GM23248 (cell line): ENCODE measurements at regions not wholly inside any gene's neighbourhood (a gene's known extent, or its start where the extent isn't known, plus 50 kb on each side); places are given as distances from the start of the nearest gene placed in this dataset.

Source experiments
- DNase-seq: peaks from one replicate; pipeline ENCODE4 v3.0.0-alpha.2; 2015
- H2AFZ ChIP-seq: fragments of 200-600 bp; sonication (generic); 2 replicates; pipeline ENCODE4 v1.6.1; 2016; ENCODE audit warnings: antibody characterized with exemption
- H3F3A ChIP-seq: fragments of 200-600 bp; sonication (generic); 2 replicates; pipeline ENCODE4 v1.6.1; 2016; ENCODE audit warnings: mild to moderate bottlenecking, antibody characterized with exemption, mixed run types; ENCODE audit not compliant: insufficient read depth
- H3K27ac ChIP-seq: fragments of 200-600 bp; sonication (generic); 2 replicates; pipeline ENCODE4 v1.5.1; 2016; ENCODE audit warnings: mild to moderate bottlenecking
- H3K27me3 ChIP-seq: fragments of 200-600 bp; sonication (generic); replicated peaks from 2 replicates; pipeline ENCODE4 v1.6.1; 2016; ENCODE audit warnings: mild to moderate bottlenecking; ENCODE audit not compliant: insufficient read depth
- H3K36me3 ChIP-seq: fragments of 200-600 bp; sonication (generic); 2 replicates; pipeline ENCODE4 v1.6.1; 2016; ENCODE audit warnings: low read depth, mild to moderate bottlenecking
- H3K4me1 ChIP-seq: fragments of 200-600 bp; sonication (generic); 2 replicates; pipeline ENCODE4 v1.6.1; 2016; ENCODE audit warnings: mild to moderate bottlenecking; ENCODE audit not compliant: insufficient read depth
- H3K4me2 ChIP-seq: fragments of 200-600 bp; sonication (generic); one replicate; pipeline ENCODE4 v1.6.1; 2016; ENCODE audit warnings: mild to moderate bottlenecking; ENCODE audit not compliant: unreplicated experiment
- H3K4me3 ChIP-seq: fragments of 200-600 bp; sonication (generic); 2 replicates; pipeline ENCODE4 v1.5.1; 2016; ENCODE audit warnings: mild to moderate bottlenecking
- H3K79me2 ChIP-seq: fragments of 200-600 bp; sonication (generic); 2 replicates; pipeline ENCODE4 v1.6.1; 2016; ENCODE audit warnings: mild to moderate bottlenecking; ENCODE audit not compliant: insufficient read depth
- H3K9ac ChIP-seq: fragments of 200-600 bp; sonication (generic); 2 replicates; pipeline ENCODE4 v1.6.1; 2016; ENCODE audit warnings: mild to moderate bottlenecking
- H3K9me2 ChIP-seq: fragments of 200-600 bp; sonication (generic); 2 replicates; pipeline ENCODE4 v1.6.1; 2016; ENCODE audit warnings: mixed run types, mild to moderate bottlenecking, moderate library complexity; ENCODE audit not compliant: insufficient read depth
- H3K9me3 ChIP-seq: fragments of 200-600 bp; sonication (generic); one replicate; pipeline ENCODE4 v1.6.1; 2017; ENCODE audit warnings: low read depth
- H4K20me1 ChIP-seq: fragments of 200-600 bp; sonication (generic); 2 replicates; pipeline ENCODE4 v1.6.0; 2016; ENCODE audit not compliant: insufficient read depth
- EZH2 ChIP-seq: fragments of 200-600 bp; sonication (generic); IDR thresholded peaks from 2 replicates; pipeline ENCODE4 v1.6.1; 2018; ENCODE audit warnings: antibody characterized with exemption, mild to moderate bottlenecking; ENCODE audit not compliant: insufficient read depth, poor library complexity, severe bottlenecking
- EZH2phosphoT487 ChIP-seq: fragments of 200-600 bp; sonication (generic); IDR thresholded peaks from 2 replicates; pipeline ENCODE4 v1.6.1; 2018; ENCODE audit warnings: antibody characterized with exemption, moderate library complexity, mild to moderate bottlenecking, low read depth; ENCODE audit not compliant: insufficient read depth
- WGBS, 2 experiments: methylation state at CpG; one replicate each; pipeline ENCODE4 v1.1.6; 2015 to 2017; ENCODE audit warnings: low lambda C conversion rate in 2 of 2, low coverage in 1 of 2; ENCODE audit errors: missing lambda C conversion rate in 2 of 2; 5-methylcytosine and 5-hydroxymethylcytosine counted together
- in situ Hi-C: fragments of 300-500 bp; cut with MboI; formaldehyde crosslinking; loops from 2 replicates; pipeline ENCODE4 v1.15.0; 2020

GRCh38 chr1:219444474-219444873 lies 168.4 kb downstream of the ZC3H11B start:
- H3K9me3 ChIP-seq, result no peaks in the 10 kb centered on the region
- no peak for DNase-seq
- TF ChIP-seq EZH2 (no peak), EZH2phosphoT487 (no peak)
- 83 to 86% methylated on average over 4 of the region's 4 CpGs for WGBS, 2 experiments
- H4K20me1 ChIP-seq, result no peaks in the 10 kb centered on the region
- H3K4me3 ChIP-seq, result no peak overlapping the region
- no peak overlapping the region for H3K9ac ChIP-seq
- H3K36me3 ChIP-seq, result no peaks in the 10 kb centered on the region
- H3K4me2 ChIP-seq, result no peak overlapping the region
- H3K27me3 ChIP-seq, result no peaks in the 10 kb centered on the region
- in situ Hi-C loops, result no loop called here
- no peak overlapping the region for H2AFZ ChIP-seq
- H3K4me1 ChIP-seq, result peaks cover 24% of the 10 kb centered on the region
- H3K27ac ChIP-seq, result no peak overlapping the region
- H3K79me2 ChIP-seq, result no peaks in the 10 kb centered on the region
- H3F3A ChIP-seq, result peaks cover 24% of the 10 kb centered on the region
- H3K9me2 ChIP-seq, result no peaks in the 10 kb centered on the region

DNA sequence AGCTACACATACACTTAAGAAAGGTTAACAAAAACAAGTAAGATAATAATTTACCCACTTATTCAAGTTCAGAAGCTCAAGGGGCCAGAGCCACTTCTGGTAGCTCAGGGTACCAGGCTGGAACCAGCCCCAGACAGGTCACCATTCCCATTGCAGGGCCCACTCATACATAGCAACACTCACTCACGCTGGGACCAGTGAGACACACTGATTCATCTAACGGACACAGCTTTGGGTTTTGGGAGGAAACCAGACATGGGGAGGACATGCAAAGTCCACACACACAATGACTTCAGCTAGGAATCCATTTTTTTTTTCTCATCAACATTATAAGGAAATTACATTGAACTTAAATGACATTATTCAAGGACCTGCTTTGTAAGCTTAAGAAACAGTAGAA lies 169.1 kb downstream of the ZC3H11B start:
- no peak overlapping the region for H3K4me2 ChIP-seq
- no peak overlapping the region for H3K4me3 ChIP-seq
- no peaks in the 10 kb centered on the region for H3K27me3 ChIP-seq
- no peak overlapping the region for H3K9ac ChIP-seq
- no peaks in the 10 kb centered on the region for H4K20me1 ChIP-seq
- no peaks in the 10 kb centered on the region for H3K36me3 ChIP-seq
- H3F3A ChIP-seq, result peaks cover 24% of the 10 kb centered on the region
- in situ Hi-C loops, result no loop called here
- H3K27ac ChIP-seq, result no peak overlapping the region
- H3K79me2 ChIP-seq, result no peaks in the 10 kb centered on the region
- H3K9me3 ChIP-seq, result no peaks in the 10 kb centered on the region
- WGBS, 2 experiments, result 3 to 10% methylated on average over 2 of the region's 2 CpGs
- H3K9me2 ChIP-seq, result no peaks in the 10 kb centered on the region
- no peak overlapping the region for H2AFZ ChIP-seq
- DNase-seq, result peak; percentile 80
- no peak for TF ChIP-seq EZH2phosphoT487
- H3K4me1 ChIP-seq, result peaks cover 24% of the 10 kb centered on the region

DNA sequence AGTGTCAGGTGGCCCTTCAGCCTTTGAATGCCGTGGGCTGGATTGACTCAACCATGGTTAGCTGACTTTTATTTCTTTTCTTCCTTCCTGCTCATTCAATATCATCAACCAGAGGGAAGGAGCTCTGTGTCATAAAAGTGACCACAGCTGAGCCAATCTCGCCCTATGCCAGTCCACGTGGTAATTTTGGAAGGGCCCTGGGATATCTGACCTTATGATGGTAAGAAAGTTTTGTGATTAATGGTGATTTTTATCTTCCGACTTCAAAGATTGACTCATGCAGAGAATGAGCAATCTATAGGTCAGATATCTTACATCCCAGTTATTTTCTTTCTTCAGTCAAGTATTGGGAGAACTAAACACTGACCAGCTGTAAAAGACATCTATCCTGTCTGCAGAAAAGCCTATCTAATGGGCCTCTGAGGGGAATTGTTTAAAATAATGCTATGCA lies 170.3 kb downstream of the ZC3H11B start:
- H3K27me3 ChIP-seq, result no peaks in the 10 kb centered on the region
- DNase-seq, result peak; percentile 69
- WGBS, 2 experiments, result 1 to 2% methylated on average over 4 of the region's 4 CpGs
- no peaks in the 10 kb centered on the region for H3K9me3 ChIP-seq
- no peaks in the 10 kb centered on the region for H3K9me2 ChIP-seq
- no peaks in the 10 kb centered on the region for H3K79me2 ChIP-seq
- H3K4me3 ChIP-seq, result no peak overlapping the region
- peaks cover 24% of the 10 kb centered on the region for H3K4me1 ChIP-seq
- H3K36me3 ChIP-seq, result no peaks in the 10 kb centered on the region
- no peak overlapping the region for H2AFZ ChIP-seq
- 0 out of 2 replicates have a peak overlapping the region, but pooled peaks have one; percentile 9 for H3K27ac ChIP-seq
- peaks cover 24% of the 10 kb centered on the region for H3F3A ChIP-seq
- no peak for TF ChIP-seq EZH2phosphoT487
- TF ChIP-seq EZH2, result no peak
- H3K9ac ChIP-seq, result no peak overlapping the region
- H4K20me1 ChIP-seq, result no peaks in the 10 kb centered on the region
- peak overlapping the region; percentile 32 for H3K4me2 ChIP-seq
- in situ Hi-C loops, result no loop called here

DNA sequence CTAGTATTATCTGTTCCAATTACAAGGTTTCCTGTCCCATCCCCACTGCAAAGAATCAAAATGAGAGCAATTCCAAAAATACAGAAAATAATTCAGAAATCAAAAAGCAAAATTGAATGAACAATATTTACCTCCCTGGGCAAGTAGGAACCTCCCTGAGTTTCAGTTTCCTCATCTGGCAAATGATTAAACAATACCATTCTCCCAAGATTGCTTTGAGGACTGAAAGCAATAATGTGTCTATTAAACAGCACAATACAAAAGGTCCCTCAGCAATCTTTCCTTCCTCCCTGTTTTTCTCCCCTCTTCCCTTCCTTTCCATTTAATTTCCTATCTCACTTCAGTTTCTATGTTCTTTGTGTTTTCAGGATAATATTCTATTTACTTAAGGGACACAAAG lies 171.0 kb downstream of the ZC3H11B start:
- TF ChIP-seq EZH2, result no peak
- peaks cover 24% of the 10 kb centered on the region for H3F3A ChIP-seq
- H3K9me2 ChIP-seq, result no peaks in the 10 kb centered on the region
- no peaks in the 10 kb centered on the region for H3K36me3 ChIP-seq
- no peak overlapping the region for H2AFZ ChIP-seq
- H3K9me3 ChIP-seq, result no peaks in the 10 kb centered on the region
- in situ Hi-C loops, result no loop called here
- no peak overlapping the region for H3K9ac ChIP-seq
- H3K27ac ChIP-seq, result no peak overlapping the region
- no peak for DNase-seq
- no peak overlapping the region for H3K4me3 ChIP-seq
- H3K4me2 ChIP-seq, result no peak overlapping the region
- H3K79me2 ChIP-seq, result no peaks in the 10 kb centered on the region
- no peaks in the 10 kb centered on the region for H4K20me1 ChIP-seq
- H3K27me3 ChIP-seq, result no peaks in the 10 kb centered on the region
- H3K4me1 ChIP-seq, result peaks cover 24% of the 10 kb centered on the region

GRCh38 chr1:219439376-219439775 lies 173.5 kb downstream of the ZC3H11B start:
- in situ Hi-C loops, result no loop called here
- WGBS, 2 experiments, result 94 to 95% methylated on average over 2 of the region's 2 CpGs

More at GRCh38 chr1:219439376-219439775, 173.5 kb downstream of the ZC3H11B start:
- no peaks in the 10 kb centered on the region for H4K20me1 ChIP-seq
- no peaks in the 10 kb centered on the region for H3K79me2 ChIP-seq
- H3K4me2 ChIP-seq, result no peak overlapping the region
- peaks cover 24% of the 10 kb centered on the region for H3F3A ChIP-seq
- no peaks in the 10 kb centered on the region for H3K9me2 ChIP-seq
- H3K9ac ChIP-seq, result no peak overlapping the region
- no peaks in the 10 kb centered on the region for H3K36me3 ChIP-seq
- H3K27me3 ChIP-seq, result no peaks in the 10 kb centered on the region
- peaks cover 23% of the 10 kb centered on the region for H3K4me1 ChIP-seq
- no peak for DNase-seq
- H3K27ac ChIP-seq, result no peak overlapping the region
- H2AFZ ChIP-seq, result no peak overlapping the region
- TF ChIP-seq EZH2 (no peak), EZH2phosphoT487 (no peak)
- no peaks in the 10 kb centered on the region for H3K9me3 ChIP-seq
- no peak overlapping the region for H3K4me3 ChIP-seq
